Lung (tissue), 11 donors: ENCODE measurements at regions not wholly inside any gene's neighbourhood (a gene's known extent, or its start where the extent isn't known, plus 50 kb on each side); places are given as distances from the start of the nearest gene placed in this dataset.

Source experiments
- ATAC-seq: fragments of 200-7000 bp; cut with Tn5 transposase; one replicate; pipeline ENCODE4 v1.9.1; 2020; ENCODE audit warnings: moderate number of reproducible peaks; ENCODE audit not compliant: insufficient read depth, low FRiP score
- DNase-seq, 3 donors: peaks; one replicate each; pipeline ENCODE4 v3.0.0-alpha.2; 2013 to 2017
- H3K27ac ChIP-seq, 2 donors: one replicate each; pipeline ENCODE4 v1.5.1; 2013; ENCODE audit warnings: mild to moderate bottlenecking in 2 of 2, moderate library complexity in 2 of 2, control low read depth in 1 of 2, inconsistent platforms in 1 of 2, low read depth in 1 of 2, low read length in 1 of 2
- H3K27me3 ChIP-seq, 3 donors: one replicate each; pipeline ENCODE4 v1.5.1; 2013; ENCODE audit warnings: low read length in 2 of 3; ENCODE audit not compliant: control insufficient read depth in 3 of 3, insufficient read depth in 3 of 3
- H3K36me3 ChIP-seq, 4 donors: one replicate each; pipeline ENCODE4 v1.5.1; 2013; ENCODE audit warnings: low read length in 4 of 4, mild to moderate bottlenecking in 1 of 4, moderate library complexity in 1 of 4; ENCODE audit not compliant: control insufficient read depth in 4 of 4, insufficient read depth in 4 of 4
- H3K4me1 ChIP-seq, 5 donors: one replicate each; pipeline ENCODE4 v1.5.1; 2013; ENCODE audit warnings: low read length in 5 of 5, mild to moderate bottlenecking in 2 of 5, moderate library complexity in 1 of 5; ENCODE audit not compliant: control insufficient read depth in 5 of 5, insufficient read depth in 5 of 5
- H3K4me3 ChIP-seq: one replicate; pipeline ENCODE4 v1.5.1; 2013; ENCODE audit warnings: mild to moderate bottlenecking, control low read depth, moderate library complexity
- H3K9ac ChIP-seq, 2 donors: one replicate each; pipeline ENCODE4 v1.5.1; 2013; ENCODE audit warnings: low read length in 2 of 2, control low read depth in 1 of 2; ENCODE audit not compliant: insufficient read depth in 1 of 2
- H3K9me3 ChIP-seq, 4 donors: one replicate each; pipeline ENCODE4 v1.5.1; 2013; ENCODE audit warnings: low read length in 3 of 4, mild to moderate bottlenecking in 1 of 4, moderate library complexity in 1 of 4; ENCODE audit not compliant: control insufficient read depth in 4 of 4, insufficient read depth in 3 of 4
- CTCF ChIP-seq: IDR thresholded peaks from 2 replicates; pipeline ENCODE4 v1.5.1; 2012; ENCODE audit warnings: mild to moderate bottlenecking; ENCODE audit errors: control extremely low read depth, extremely low read depth
- WGBS, 2 donors: extraction: QIAGEN DNeasy Blood & Tissue Kit; methylation state at CpG; one replicate each; pipeline ENCODE4 v1.1.7; 2013; 5-methylcytosine and 5-hydroxymethylcytosine counted together
- donor health status: control.
- donor health status: control.
- donor health status: Bipolar disorder and iron deficiency.
- donor health status: healthy.
- donor health status: DM: yes; HTN: yes; CAD: no.

GRCh38 chr9:80492221-80492620 lies 920.5 kb downstream of the TLE4 start:
- H3K27ac ChIP-seq = no peak overlapping the region
- H3K27me3 ChIP-seq = no peaks in the 10 kb centered on the region
- WGBS, 2 donors = 49 to 74% methylated on average over 3 of the region's 3 CpGs
- no peak for TF ChIP-seq CTCF
- H3K9me3 ChIP-seq = no peaks in the 10 kb centered on the region
- H3K4me1 ChIP-seq = peaks cover 0 to 10% (median 0%) of the 10 kb centered on the region in 5 donors
- ATAC-seq = peak; percentile 41
- DNase-seq = peak; percentile 73 to 77 (median 77)
- H3K36me3 ChIP-seq = no peaks in the 10 kb centered on the region
- no peak overlapping the region for H3K9ac ChIP-seq
- no peak overlapping the region for H3K4me3 ChIP-seq

GRCh38 chr9:80491086-80491696 lies 919.4 kb downstream of the TLE4 start:
- whole genome bisulfite sequencing, 2 donors = 89 to 94% methylated on average over 4 of the region's 4 CpGs
- TF ChIP-seq CTCF = no peak

GRCh38 chr9:80489329-80489728 lies 917.6 kb downstream of the TLE4 start:
- TF ChIP-seq CTCF = no peak
- H3K36me3 ChIP-seq = no peaks in the 10 kb centered on the region
- H3K4me3 ChIP-seq = no peak overlapping the region
- 89 to 92% methylated on average over 4 of the region's 4 CpGs for WGBS, 2 donors
- ATAC-seq (no peak), DNase-seq (no peak)
- H3K9ac ChIP-seq = no peak overlapping the region
- no peaks in the 10 kb centered on the region for H3K9me3 ChIP-seq
- no peaks in the 10 kb centered on the region for H3K27me3 ChIP-seq
- no peak overlapping the region for H3K27ac ChIP-seq
- peaks cover 0 to 31% (median 0%) of the 10 kb centered on the region in 5 donors for H3K4me1 ChIP-seq

More at GRCh38 chr9:80491086-80491696, 919.4 kb downstream of the TLE4 start:
- no peak for DNase-seq
- Histone ChIP-seq H3K27me3 (no peaks in the 10 kb centered on the region), H3K27ac (no peak overlapping the region), H3K36me3 (no peaks in the 10 kb centered on the region), H3K4me1 (peaks cover 0 to 19% (median 0%) of the 10 kb centered on the region in 5 donors), H3K9me3 (no peaks in the 10 kb centered on the region), H3K4me3 (no peak overlapping the region), H3K9ac (no peak overlapping the region)
- ATAC-seq = no peak
